ENCODE measurements at regions not wholly inside any gene's neighbourhood (a gene's known extent, or its start where the extent isn't known, plus 50 kb on each side); places are given as distances from the start of the nearest gene placed in this dataset.

DNA sequence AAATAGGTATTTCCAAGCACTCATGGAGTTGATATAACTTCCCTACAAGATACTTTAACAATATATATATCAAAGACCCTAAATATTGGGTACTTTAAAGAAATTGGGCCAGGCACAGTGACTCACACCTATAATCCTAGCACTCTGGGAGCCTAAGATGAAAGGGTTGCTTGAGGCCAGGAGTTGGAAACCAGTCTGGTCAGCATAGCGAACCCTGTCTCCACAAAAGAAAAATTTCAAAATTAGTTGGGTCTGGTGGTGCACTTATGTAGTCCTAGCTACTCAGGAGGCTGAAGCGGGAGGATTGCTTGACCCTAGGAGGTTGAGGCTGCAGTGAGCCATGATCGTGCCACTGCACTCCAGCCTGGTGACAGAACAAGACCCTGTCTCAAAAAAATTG is 393.9 kb upstream of the DEPDC1 start:
- Histone ChIP-seq H3K36me3 (no peaks in the 10 kb centered on the region), H3K27ac (no peak overlapping the region), H3K27me3 (no peaks in the 10 kb centered on the region), H3K9me3 (no peaks in the 10 kb centered on the region), H3K4me3 (no peak overlapping the region), H3K4me1 (ENCODE audit: insufficient read depth) (no peaks in the 10 kb centered on the region)
- 89 to 93% (median 90%) methylated on average over 3 of the region's 3 CpGs for WGBS, 3 donors
- TF ChIP-seq CTCF (IDR thresholded peaks at IDR 0.05), result no peak
- intact Hi-C loops (cut with DNase I), result no loop called here
- no peak for DNase-seq

- no peaks in the 10 kb centered on the region for H3K36me3 ChIP-seq
- TF ChIP-seq POLR2A (IDR thresholded peaks at IDR 0.05), result no peak
- no peak for TF ChIP-seq CTCF (IDR thresholded peaks at IDR 0.05)
- no peak for TF ChIP-seq EP300 (IDR thresholded peaks at IDR 0.05)
- intact Hi-C loops (cut with DNase I), result no loop called here
- H3K27ac ChIP-seq, result no peak overlapping the region
- no peak overlapping the region for H3K4me3 ChIP-seq
- H3K4me1 ChIP-seq (ENCODE audit: insufficient read depth), result no peaks in the 10 kb centered on the region
- WGBS, 3 donors, result 61 to 76% (median 65%) methylated on average over 3 of the region's 3 CpGs
- no peak for DNase-seq
- H3K9me3 ChIP-seq, result no peaks in the 10 kb centered on the region
- H3K27me3 ChIP-seq, result no peaks in the 10 kb centered on the region
Measured at GRCh38 chr1:68904477-68904876, 407.6 kb upstream of the DEPDC1 start.

- TF ChIP-seq EP300 (IDR thresholded peaks at IDR 0.05), result no peak
- no peak for TF ChIP-seq POLR2A (IDR thresholded peaks at IDR 0.05)
- TF ChIP-seq CTCF (IDR thresholded peaks at IDR 0.05), result no peak
- H3K36me3 ChIP-seq, result no peaks in the 10 kb centered on the region
- no peaks in the 10 kb centered on the region for H3K4me1 ChIP-seq (ENCODE audit: insufficient read depth)
- 38 to 39% (median 39%) methylated on average over 3 of the region's 3 CpGs for WGBS, 3 donors
- H3K4me3 ChIP-seq, result no peak overlapping the region
- intact Hi-C loops (cut with DNase I), result no loop called here
- no peaks in the 10 kb centered on the region for H3K27me3 ChIP-seq
- no peak for DNase-seq
- H3K27ac ChIP-seq, result no peak overlapping the region
- H3K9me3 ChIP-seq, result no peaks in the 10 kb centered on the region
Measured at GRCh38 chr1:68906431-68906830, 409.5 kb upstream of the DEPDC1 start.

DNA sequence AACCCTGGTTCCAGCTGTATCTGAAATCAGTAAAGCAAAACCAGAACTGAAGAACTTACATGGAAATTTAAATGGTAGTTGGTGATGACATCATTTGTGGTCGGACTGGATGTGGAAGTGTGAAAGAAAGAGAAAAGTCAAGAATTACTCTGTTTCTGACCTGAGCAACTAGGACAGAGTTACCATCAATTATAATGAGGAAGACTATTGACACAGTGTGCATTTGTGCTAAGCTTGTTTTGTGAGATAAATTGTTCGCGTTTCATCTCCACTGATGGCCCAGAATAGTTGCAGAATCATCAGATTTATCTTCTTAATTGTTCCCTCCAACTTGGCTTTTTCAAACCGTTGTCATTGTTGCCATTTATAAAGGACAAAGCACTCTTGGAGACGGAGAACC is 410.6 kb upstream of the DEPDC1 start:
- no peak for DNase-seq
- intact Hi-C loops (cut with DNase I), result no loop called here
- no peaks in the 10 kb centered on the region for H3K36me3 ChIP-seq
- H3K27ac ChIP-seq, result no peak overlapping the region
- no peaks in the 10 kb centered on the region for H3K9me3 ChIP-seq
- TF ChIP-seq EP300 (IDR thresholded peaks at IDR 0.05) (no peak), CTCF (IDR thresholded peaks at IDR 0.05) (no peak), POLR2A (IDR thresholded peaks at IDR 0.05) (no peak)
- no peak overlapping the region for H3K4me3 ChIP-seq
- no peaks in the 10 kb centered on the region for H3K4me1 ChIP-seq (ENCODE audit: insufficient read depth)
- 85 to 87% (median 86%) methylated on average over 5 of the region's 5 CpGs for WGBS, 3 donors
- H3K27me3 ChIP-seq, result no peaks in the 10 kb centered on the region

DNA sequence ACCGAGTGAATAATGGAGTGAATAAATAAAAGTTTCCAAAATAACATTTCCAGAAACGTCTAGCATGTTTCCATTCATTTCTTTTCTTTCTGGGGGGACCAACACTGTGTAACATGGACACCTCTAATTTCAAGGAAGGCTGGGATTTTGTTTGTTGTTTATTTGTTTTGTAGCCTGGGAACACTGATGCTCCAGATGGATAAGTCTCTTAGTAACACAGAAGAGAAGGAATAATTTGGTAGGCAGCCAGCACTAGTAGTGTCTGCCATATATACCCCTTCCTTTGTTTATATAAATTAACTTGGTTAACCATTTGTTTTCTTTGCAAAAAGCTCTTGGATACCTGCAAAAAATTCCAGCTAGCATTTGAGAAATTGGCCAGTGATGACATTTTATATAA is 411.4 kb upstream of the DEPDC1 start:
- Histone ChIP-seq H3K4me1 (ENCODE audit: insufficient read depth) (no peaks in the 10 kb centered on the region), H3K27ac (no peak overlapping the region), H3K9me3 (no peaks in the 10 kb centered on the region), H3K4me3 (no peak overlapping the region), H3K36me3 (no peaks in the 10 kb centered on the region), H3K27me3 (no peaks in the 10 kb centered on the region)
- DNase-seq, result no peak
- intact Hi-C loops (cut with DNase I), result no loop called here
- 49 to 62% (median 56%) methylated on average over 2 of the region's 2 CpGs for WGBS, 3 donors
- TF ChIP-seq CTCF (IDR thresholded peaks at IDR 0.05) (no peak), EP300 (IDR thresholded peaks at IDR 0.05) (no peak), POLR2A (IDR thresholded peaks at IDR 0.05) (no peak)
